Trophoblast cell (in vitro differentiated cells and primary cell): ENCODE measurements at regions not wholly inside any gene's neighbourhood (a gene's known extent, or its start where the extent isn't known, plus 50 kb on each side); places are given as distances from the start of the nearest gene placed in this dataset.

ENCODE experiments used
- DNase-seq, 2 donors: peaks; one replicate each; pipeline ENCODE4 v3.0.0-alpha.2; 2016
- H2AFZ ChIP-seq: 2 replicates; pipeline ENCODE4 v1.6.1; 2013; ENCODE audit warnings: low read length, moderate library complexity, mild to moderate bottlenecking; ENCODE audit not compliant: insufficient read depth, poor library complexity
- H2AK5ac ChIP-seq: 2 replicates; pipeline ENCODE4 v1.6.1; 2013; ENCODE audit warnings: mild to moderate bottlenecking, low read length
- H2BK120ac ChIP-seq: 2 replicates; pipeline ENCODE4 v1.6.1; 2013; ENCODE audit warnings: low read length, mild to moderate bottlenecking, moderate library complexity; ENCODE audit not compliant: insufficient read depth, poor library complexity
- H2BK12ac ChIP-seq: 2 replicates; pipeline ENCODE4 v1.6.1; 2013; ENCODE audit warnings: mild to moderate bottlenecking, low read length, moderate library complexity
- H2BK5ac ChIP-seq: 2 replicates; pipeline ENCODE4 v1.6.1; 2013; ENCODE audit warnings: low read length, low read depth, moderate library complexity, mild to moderate bottlenecking; ENCODE audit not compliant: poor library complexity
- H3K14ac ChIP-seq: 2 replicates; pipeline ENCODE4 v1.6.1; 2013; ENCODE audit warnings: mild to moderate bottlenecking, low read length
- H3K18ac ChIP-seq: 2 replicates; pipeline ENCODE4 v1.6.1; 2013; ENCODE audit warnings: mild to moderate bottlenecking, low read length
- H3K23ac ChIP-seq: 2 replicates; pipeline ENCODE4 v1.6.1; 2013; ENCODE audit warnings: low read length
- H3K27ac ChIP-seq: 2 replicates; pipeline ENCODE4 v1.5.1; 2013; ENCODE audit warnings: low read depth, mild to moderate bottlenecking, inconsistent platforms, low read length, moderate library complexity
- H3K27me3 ChIP-seq: 2 replicates; pipeline ENCODE4 v1.6.1; 2013; ENCODE audit warnings: inconsistent platforms, mild to moderate bottlenecking, low read length, moderate library complexity; ENCODE audit not compliant: insufficient read depth
- H3K36me3 ChIP-seq, 2 experiments: 1 replicate in 1 of 2; 2 replicates in 1 of 2; pipeline ENCODE4 v1.6.1; 2013; ENCODE audit warnings: low read length in 2 of 2, mild to moderate bottlenecking in 2 of 2, moderate library complexity in 1 of 2; ENCODE audit not compliant: insufficient read depth in 2 of 2, control insufficient read depth in 1 of 2
- H3K4ac ChIP-seq: 2 replicates; pipeline ENCODE4 v1.6.1; 2013; ENCODE audit warnings: low read depth, mild to moderate bottlenecking, low read length, moderate library complexity
- H3K4me1 ChIP-seq, 2 experiments: 1 replicate in 1 of 2; 2 replicates in 1 of 2; pipeline ENCODE4 v1.6.1; 2013; ENCODE audit warnings: low read length in 2 of 2, mild to moderate bottlenecking in 2 of 2, moderate library complexity in 1 of 2; ENCODE audit not compliant: insufficient read depth in 2 of 2, control insufficient read depth in 1 of 2
- H3K4me2 ChIP-seq: 2 replicates; pipeline ENCODE4 v1.6.1; 2013; ENCODE audit warnings: inconsistent platforms, mild to moderate bottlenecking, low read length, moderate library complexity
- H3K4me3 ChIP-seq: 2 replicates; pipeline ENCODE4 v1.5.1; 2013; ENCODE audit warnings: mild to moderate bottlenecking, low read depth, low read length, inconsistent platforms
- H3K79me1 ChIP-seq: one replicate; pipeline ENCODE4 v1.6.1; 2013; ENCODE audit warnings: low read length
- H3K79me2 ChIP-seq: 2 replicates; pipeline ENCODE4 v1.6.1; 2013; ENCODE audit warnings: low read length, mild to moderate bottlenecking; ENCODE audit not compliant: control insufficient read depth, insufficient read depth, poor library complexity
- H3K9ac ChIP-seq: 2 replicates; pipeline ENCODE4 v1.6.1; 2013; ENCODE audit warnings: mild to moderate bottlenecking, low read length
- H3K9me3 ChIP-seq: 2 replicates; pipeline ENCODE4 v1.6.1; 2013; ENCODE audit warnings: low read depth, mild to moderate bottlenecking, control low read depth, inconsistent platforms, low read length; ENCODE audit not compliant: insufficient read depth
- H4K12ac ChIP-seq: 2 replicates; pipeline ENCODE4 v1.6.1; 2013; ENCODE audit warnings: low read depth, mild to moderate bottlenecking, low read length, moderate library complexity
- H4K8ac ChIP-seq: 2 replicates; pipeline ENCODE4 v1.6.1; 2013; ENCODE audit warnings: low read depth, mild to moderate bottlenecking, low read length, moderate library complexity
- H4K91ac ChIP-seq: one replicate; pipeline ENCODE4 v1.6.1; 2013; ENCODE audit warnings: low read depth, mild to moderate bottlenecking, low read length, moderate library complexity
- WGBS: extraction: QIAGEN DNeasy Blood & Tissue Kit; methylation state at CpG from one replicate; pipeline ENCODE4 v1.1.7; 2013; ENCODE audit warnings: missing lambda C conversion rate; ENCODE audit not compliant: insufficient read length, insufficient coverage; ENCODE audit errors: extremely low coverage; 5-methylcytosine and 5-hydroxymethylcytosine counted together

DNA sequence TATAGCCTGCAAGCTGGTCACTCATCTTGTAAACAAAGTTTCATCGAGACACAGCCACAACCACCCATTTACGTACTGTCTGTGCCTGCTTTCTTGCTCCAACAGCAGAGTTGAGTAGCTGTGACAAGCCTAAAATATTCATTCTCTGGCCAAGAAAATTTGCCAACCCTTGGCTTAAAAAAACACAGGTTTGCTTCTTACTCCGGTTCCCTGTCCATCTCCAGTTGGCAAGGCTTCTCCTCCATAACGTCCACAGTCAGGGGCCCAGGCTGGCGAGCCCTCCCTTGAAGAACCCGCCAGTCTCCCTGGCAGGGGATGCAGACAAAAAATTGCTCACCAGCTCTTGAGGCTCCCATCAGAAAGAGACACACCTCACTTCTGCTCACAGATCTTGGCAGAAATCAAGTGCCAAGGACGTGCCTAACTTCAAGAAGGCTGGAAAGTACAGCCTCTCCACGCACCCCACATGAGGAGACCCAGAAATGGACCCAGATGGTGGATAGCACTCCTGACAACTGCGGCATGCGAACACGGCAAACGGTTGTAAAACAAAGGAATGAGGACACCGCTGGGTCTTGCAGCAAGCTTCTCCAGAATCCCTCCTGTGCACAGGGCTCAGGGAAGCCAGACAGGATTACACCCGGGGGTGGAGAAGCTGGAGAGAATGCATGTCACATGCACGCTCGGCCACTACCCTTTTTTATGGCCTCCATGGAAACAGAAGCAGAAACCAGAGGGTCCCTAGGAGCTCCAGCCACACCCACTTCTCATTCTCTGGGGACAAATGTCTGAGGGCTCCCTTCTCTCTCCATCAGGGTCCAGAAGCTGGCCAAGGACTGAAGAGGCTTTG, 59.8 kb upstream of the SIRPA start:
- H3K4me3 ChIP-seq, result no peak overlapping the region
- H4K91ac ChIP-seq, result peak overlapping the region; percentile 52
- no peak overlapping the region for H3K23ac ChIP-seq
- H2AFZ ChIP-seq, result no peak overlapping the region
- H2AK5ac ChIP-seq, result no peak overlapping the region
- no peak overlapping the region for H4K12ac ChIP-seq
- no peak overlapping the region for H4K8ac ChIP-seq
- H2BK12ac ChIP-seq, result peak overlapping the region; percentile 19
- no peak overlapping the region for H2BK5ac ChIP-seq
- no peak overlapping the region for H3K9ac ChIP-seq
- no peak overlapping the region for H3K4me2 ChIP-seq
- no peak overlapping the region for H3K14ac ChIP-seq
- DNase-seq, result no peak
- H3K4ac ChIP-seq, result no peak overlapping the region
- no peak overlapping the region for H3K27ac ChIP-seq
- H3K18ac ChIP-seq, result no peak overlapping the region
- H3K4me1 ChIP-seq, result peaks cover 5 to 24% of the 10 kb centered on the region in 2 experiments
- peaks cover 6% of the 10 kb centered on the region for H3K79me1 ChIP-seq
- H3K79me2 ChIP-seq, result no peaks in the 10 kb centered on the region
- peaks cover 1% of the 10 kb centered on the region for H3K9me3 ChIP-seq
- H3K27me3 ChIP-seq, result no peaks in the 10 kb centered on the region
- H2BK120ac ChIP-seq, result peak overlapping the region; percentile 16
- WGBS, result no CpG with 5 or more reads among the region's 16 CpGs
- no peaks in the 10 kb centered on the region for H3K36me3 ChIP-seq

DNA sequence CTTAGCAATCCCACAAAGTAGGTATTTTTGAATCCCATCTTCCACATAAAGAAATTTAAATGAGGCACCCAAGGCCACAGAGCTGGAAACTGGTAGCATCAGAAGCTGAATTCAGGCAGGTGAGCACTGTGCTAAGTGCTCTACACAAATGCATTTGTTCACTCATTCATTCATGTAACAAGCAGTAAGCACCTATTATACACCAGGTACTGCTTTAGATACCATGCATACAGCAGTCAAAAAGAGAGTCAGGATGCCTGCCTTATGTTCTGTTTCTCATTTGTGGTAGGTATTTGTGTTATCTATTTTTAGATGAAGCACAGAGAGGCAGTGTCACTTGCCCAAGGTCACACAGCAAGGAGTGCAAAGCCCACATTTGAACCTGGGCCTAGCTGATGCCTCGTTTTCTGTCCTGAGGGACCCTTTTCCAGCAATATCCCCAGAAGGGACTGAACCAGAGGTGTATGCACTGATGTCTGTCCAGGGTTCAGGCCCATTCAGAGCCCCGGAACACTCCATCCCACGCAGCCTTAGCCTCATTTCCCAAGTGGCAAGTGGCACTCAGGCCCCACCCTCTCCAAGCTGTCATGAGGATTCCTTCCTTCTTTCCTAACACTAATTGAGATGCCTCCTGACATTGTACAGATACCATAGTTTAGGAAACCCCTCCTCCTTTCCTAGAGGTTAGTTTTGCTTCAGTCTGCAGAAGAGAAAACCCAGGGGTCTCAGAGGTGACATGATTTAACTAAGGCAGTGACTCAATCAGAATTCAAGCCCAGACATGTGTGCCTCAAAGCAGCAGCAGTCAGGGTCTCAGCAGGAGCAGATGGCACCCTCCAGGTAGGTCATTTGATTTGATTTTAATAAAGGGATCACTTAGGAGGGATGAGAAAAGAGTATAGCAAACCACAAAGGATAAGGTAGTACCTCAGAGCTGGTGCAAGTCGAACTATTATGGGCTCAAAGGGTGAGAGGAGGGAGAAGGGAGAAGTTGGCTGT, 61.2 kb upstream of the SIRPA start:
- no peak overlapping the region for H4K8ac ChIP-seq
- DNase-seq, result no peak
- H2AK5ac ChIP-seq, result no peak overlapping the region
- no peaks in the 10 kb centered on the region for H3K9me3 ChIP-seq
- H3K9ac ChIP-seq, result no peak overlapping the region
- H3K4me2 ChIP-seq, result no peak overlapping the region
- peak overlapping the region; percentile 16 for H2BK120ac ChIP-seq
- H3K27me3 ChIP-seq, result no peaks in the 10 kb centered on the region
- no peak overlapping the region for H3K23ac ChIP-seq
- H2BK5ac ChIP-seq, result no peak overlapping the region
- no CpG with 5 or more reads among the region's 4 CpGs for WGBS
- no peak overlapping the region for H4K12ac ChIP-seq
- H3K36me3 ChIP-seq, result no peaks in the 10 kb centered on the region
- H3K4me3 ChIP-seq, result no peak overlapping the region
- H3K79me1 ChIP-seq, result peaks cover 6% of the 10 kb centered on the region
- H3K4me1 ChIP-seq, result peaks cover 2 to 20% of the 10 kb centered on the region in 2 experiments
- H3K4ac ChIP-seq, result no peak overlapping the region
- peak overlapping the region; percentile 42 for H4K91ac ChIP-seq
- H3K18ac ChIP-seq, result no peak overlapping the region
- H3K14ac ChIP-seq, result peak overlapping the region; percentile 20
- H2AFZ ChIP-seq, result no peak overlapping the region
- peak overlapping the region; percentile 87 for H2BK12ac ChIP-seq
- H3K79me2 ChIP-seq, result no peaks in the 10 kb centered on the region
- no peak overlapping the region for H3K27ac ChIP-seq

DNA sequence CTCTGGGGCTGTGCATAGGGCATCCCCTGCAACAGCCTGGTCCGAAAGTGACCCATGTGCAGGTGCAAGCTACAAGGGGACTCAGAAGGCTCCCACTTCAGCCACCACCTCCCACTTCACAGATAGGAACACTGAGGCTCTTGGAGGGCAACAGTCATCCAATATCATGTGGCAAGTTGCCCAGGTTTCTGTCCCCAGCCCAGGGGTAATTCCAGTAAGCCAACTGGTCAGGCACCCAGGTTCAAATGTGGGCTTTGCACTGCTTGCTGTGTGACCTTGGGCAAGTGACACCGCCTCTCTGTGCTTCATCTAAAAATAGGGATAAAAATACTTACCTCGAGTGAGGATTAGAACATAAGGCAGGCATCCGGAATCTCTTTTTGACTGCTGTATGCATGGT, 62.0 kb upstream of the SIRPA start:
- Histone ChIP-seq H3K79me2 (no peaks in the 10 kb centered on the region), H3K4me1 (peaks cover 2 to 20% of the 10 kb centered on the region in 2 experiments), H2BK12ac (no peak overlapping the region), H3K18ac (no peak overlapping the region), H3K4me3 (no peak overlapping the region), H3K79me1 (peaks cover 6% of the 10 kb centered on the region), H2BK120ac (no peak overlapping the region), H4K91ac (no peak overlapping the region), H2BK5ac (no peak overlapping the region), H3K27me3 (no peaks in the 10 kb centered on the region), H4K8ac (no peak overlapping the region), H3K9me3 (no peaks in the 10 kb centered on the region), H2AK5ac (no peak overlapping the region), H3K4me2 (no peak overlapping the region), H3K4ac (no peak overlapping the region), H3K23ac (no peak overlapping the region), H3K36me3 (no peaks in the 10 kb centered on the region), H4K12ac (no peak overlapping the region), H3K9ac (no peak overlapping the region), H3K27ac (no peak overlapping the region), H3K14ac (no peak overlapping the region), H2AFZ (no peak overlapping the region)
- WGBS, result no CpG with 5 or more reads among the region's 4 CpGs
- DNase-seq, result no peak

DNA sequence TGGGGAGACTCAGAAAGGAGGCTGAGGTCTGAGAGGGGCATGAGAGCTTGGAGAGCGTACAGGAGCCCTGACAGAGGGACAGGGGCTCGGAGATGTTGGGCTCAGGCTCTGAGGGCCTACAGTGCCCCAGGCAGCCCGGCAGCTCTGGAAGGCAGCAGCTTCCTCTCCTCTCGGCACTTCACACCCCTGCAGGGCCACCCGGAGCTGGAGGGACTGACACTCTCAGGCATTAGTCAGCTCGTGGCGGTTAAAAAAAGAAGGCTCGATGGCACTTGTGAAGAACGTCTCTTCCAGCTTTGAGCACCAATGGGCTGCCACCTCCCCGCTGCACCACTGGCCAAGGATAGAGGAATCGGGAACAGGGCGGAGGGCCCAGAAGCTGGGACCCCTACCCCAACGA, 62.6 kb upstream of the SIRPA start:
- no peak overlapping the region for H2AK5ac ChIP-seq
- peaks cover 2 to 20% of the 10 kb centered on the region in 2 experiments for H3K4me1 ChIP-seq
- H3K9ac ChIP-seq, result no peak overlapping the region
- no peak overlapping the region for H2BK120ac ChIP-seq
- no CpG with 5 or more reads among the region's 13 CpGs for WGBS
- no peak overlapping the region for H4K91ac ChIP-seq
- H3K27me3 ChIP-seq, result no peaks in the 10 kb centered on the region
- no peak overlapping the region for H4K8ac ChIP-seq
- no peaks in the 10 kb centered on the region for H3K9me3 ChIP-seq
- no peak overlapping the region for H3K14ac ChIP-seq
- H2BK5ac ChIP-seq, result no peak overlapping the region
- no peak overlapping the region for H3K18ac ChIP-seq
- no peak overlapping the region for H3K4me3 ChIP-seq
- DNase-seq, result no peak
- H3K27ac ChIP-seq, result no peak overlapping the region
- H3K23ac ChIP-seq, result no peak overlapping the region
- no peak overlapping the region for H3K4me2 ChIP-seq
- no peak overlapping the region for H2BK12ac ChIP-seq
- H3K79me2 ChIP-seq, result no peaks in the 10 kb centered on the region
- H2AFZ ChIP-seq, result no peak overlapping the region
- H3K79me1 ChIP-seq, result peaks cover 6% of the 10 kb centered on the region
- no peaks in the 10 kb centered on the region for H3K36me3 ChIP-seq
- no peak overlapping the region for H3K4ac ChIP-seq
- no peak overlapping the region for H4K12ac ChIP-seq
